ENCODE measurements at regions not wholly inside any gene's neighbourhood (a gene's known extent, or its start where the extent isn't known, plus 50 kb on each side); places are given as distances from the start of the nearest gene placed in this dataset.

- no peak overlapping the region for H3K4me3 ChIP-seq (ENCODE audit: low read depth, low read length)
- no peak for TF ChIP-seq CTCF (IDR thresholded peaks at IDR 0.05; ENCODE audit: low read depth, low read length)
- H3K9me3 ChIP-seq (ENCODE audit: severe bottlenecking): peaks cover 2% of the 10 kb centered on the region
- H3K36me3 ChIP-seq: no peaks in the 10 kb centered on the region
- H3K27me3 ChIP-seq (ENCODE audit: insufficient read depth, low read depth, severe bottlenecking): peaks cover 5% of the 10 kb centered on the region
- no peak overlapping the region for H3K27ac ChIP-seq
- no peak for DNase-seq
These were observed 72.4 kb upstream of the KLHL13 start for GRCh38 chrX:118189000-118189399.

- Histone ChIP-seq H3K36me3 (no peaks in the 10 kb centered on the region), H3K4me3 (ENCODE audit: low read depth, low read length) (no peak overlapping the region), H3K27ac (no peak overlapping the region), H3K27me3 (ENCODE audit: insufficient read depth, low read depth, severe bottlenecking) (peaks cover 6% of the 10 kb centered on the region), H3K9me3 (ENCODE audit: severe bottlenecking) (no peaks in the 10 kb centered on the region)
- TF ChIP-seq CTCF (IDR thresholded peaks at IDR 0.05; ENCODE audit: low read depth, low read length): no peak
- DNase-seq: no peak
These were observed 73.0 kb upstream of the KLHL13 start for GRCh38 chrX:118189628-118190027.

GRCh38 chrX:118197730-118198129, 81.1 kb upstream of the KLHL13 start:
- no peaks in the 10 kb centered on the region for H3K36me3 ChIP-seq
- H3K9me3 ChIP-seq (ENCODE audit: severe bottlenecking): no peaks in the 10 kb centered on the region
- DNase-seq: no peak
- H3K4me3 ChIP-seq (ENCODE audit: low read depth, low read length): no peak overlapping the region
- peaks cover 34% of the 10 kb centered on the region for H3K27me3 ChIP-seq (ENCODE audit: insufficient read depth, low read depth, severe bottlenecking)
- no peak for TF ChIP-seq CTCF (IDR thresholded peaks at IDR 0.05; ENCODE audit: low read depth, low read length)
- H3K27ac ChIP-seq: no peak overlapping the region

GRCh38 chrX:118198577-118198976, 82.0 kb upstream of the KLHL13 start:
- Histone ChIP-seq H3K9me3 (ENCODE audit: severe bottlenecking) (no peaks in the 10 kb centered on the region), H3K27me3 (ENCODE audit: insufficient read depth, low read depth, severe bottlenecking) (peaks cover 37% of the 10 kb centered on the region), H3K27ac (no peak overlapping the region), H3K36me3 (no peaks in the 10 kb centered on the region), H3K4me3 (ENCODE audit: low read depth, low read length) (no peak overlapping the region)
- DNase-seq: no peak
- no peak for TF ChIP-seq CTCF (IDR thresholded peaks at IDR 0.05; ENCODE audit: low read depth, low read length)

GRCh38 chrX:118199997-118200396, 83.4 kb upstream of the KLHL13 start:
- no peak overlapping the region for H3K4me3 ChIP-seq (ENCODE audit: low read depth, low read length)
- H3K27me3 ChIP-seq (ENCODE audit: insufficient read depth, low read depth, severe bottlenecking): peaks cover 38% of the 10 kb centered on the region
- no peak overlapping the region for H3K27ac ChIP-seq
- no peak for TF ChIP-seq CTCF (IDR thresholded peaks at IDR 0.05; ENCODE audit: low read depth, low read length)
- DNase-seq: no peak
- no peaks in the 10 kb centered on the region for H3K9me3 ChIP-seq (ENCODE audit: severe bottlenecking)
- H3K36me3 ChIP-seq: no peaks in the 10 kb centered on the region

Data from WERI-Rb-1 (cell line).